AG09309 (cell line): ENCODE measurements at regions not wholly inside any gene's neighbourhood (a gene's known extent, or its start where the extent isn't known, plus 50 kb on each side); places are given as distances from the start of the nearest gene placed in this dataset.

Experiments used
- DNase-seq: peaks from one replicate; pipeline ENCODE4 v3.0.0-alpha.2; 2010; ENCODE audit warnings: low read depth
- H3K4me3 ChIP-seq: 2 replicates; pipeline ENCODE4 v1.5.1; 2011; ENCODE audit warnings: mild to moderate bottlenecking, low read depth, low read length, moderate library complexity; ENCODE audit not compliant: control insufficient read depth
- TF ChIP-seq, protein P1 (sequence below): IDR thresholded peaks from 2 replicates; pipeline ENCODE4 v1.5.1; 2011; ENCODE audit warnings: mild to moderate bottlenecking, low read depth, low read length, inconsistent platforms; ENCODE audit not compliant: insufficient read depth, control insufficient read depth; ENCODE audit errors: missing control alignments

GRCh38 chr16:16833165-16833564 lies 454.2 kb downstream of the NPIPA7 start:
- DNase-seq = no peak
- TF ChIP-seq, protein P1, sequence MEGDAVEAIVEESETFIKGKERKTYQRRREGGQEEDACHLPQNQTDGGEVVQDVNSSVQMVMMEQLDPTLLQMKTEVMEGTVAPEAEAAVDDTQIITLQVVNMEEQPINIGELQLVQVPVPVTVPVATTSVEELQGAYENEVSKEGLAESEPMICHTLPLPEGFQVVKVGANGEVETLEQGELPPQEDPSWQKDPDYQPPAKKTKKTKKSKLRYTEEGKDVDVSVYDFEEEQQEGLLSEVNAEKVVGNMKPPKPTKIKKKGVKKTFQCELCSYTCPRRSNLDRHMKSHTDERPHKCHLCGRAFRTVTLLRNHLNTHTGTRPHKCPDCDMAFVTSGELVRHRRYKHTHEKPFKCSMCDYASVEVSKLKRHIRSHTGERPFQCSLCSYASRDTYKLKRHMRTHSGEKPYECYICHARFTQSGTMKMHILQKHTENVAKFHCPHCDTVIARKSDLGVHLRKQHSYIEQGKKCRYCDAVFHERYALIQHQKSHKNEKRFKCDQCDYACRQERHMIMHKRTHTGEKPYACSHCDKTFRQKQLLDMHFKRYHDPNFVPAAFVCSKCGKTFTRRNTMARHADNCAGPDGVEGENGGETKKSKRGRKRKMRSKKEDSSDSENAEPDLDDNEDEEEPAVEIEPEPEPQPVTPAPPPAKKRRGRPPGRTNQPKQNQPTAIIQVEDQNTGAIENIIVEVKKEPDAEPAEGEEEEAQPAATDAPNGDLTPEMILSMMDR = no peak
- H3K4me3 ChIP-seq = no peak overlapping the region

DNA sequence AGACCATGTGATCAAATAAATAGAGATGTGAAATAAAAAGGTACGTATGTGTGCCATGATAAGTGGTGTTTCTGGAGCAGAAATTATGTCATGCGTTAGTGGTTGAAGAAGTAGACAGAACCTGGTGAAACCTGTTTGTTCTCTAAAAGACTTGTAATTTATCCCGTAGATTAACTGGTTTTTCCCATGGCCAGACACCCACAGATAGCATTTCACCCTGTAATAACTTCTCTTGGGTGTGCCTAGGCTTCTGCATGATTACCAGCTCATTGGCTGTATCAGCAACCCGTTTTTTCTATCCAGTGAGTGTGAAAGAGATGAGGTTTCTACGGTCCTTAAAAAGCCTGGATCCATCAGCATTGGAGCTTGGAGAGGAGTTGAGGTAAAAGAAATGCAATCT lies 471.3 kb downstream of the NPIPA7 start:
- H3K4me3 ChIP-seq = no peak overlapping the region
- TF ChIP-seq, protein P1 = no peak
- no peak for DNase-seq

GRCh38 chr16:16857012-16857411 lies 478.1 kb downstream of the NPIPA7 start:
- TF ChIP-seq, protein P1 = no peak
- H3K4me3 ChIP-seq = no peak overlapping the region
- DNase-seq = no peak

DNA sequence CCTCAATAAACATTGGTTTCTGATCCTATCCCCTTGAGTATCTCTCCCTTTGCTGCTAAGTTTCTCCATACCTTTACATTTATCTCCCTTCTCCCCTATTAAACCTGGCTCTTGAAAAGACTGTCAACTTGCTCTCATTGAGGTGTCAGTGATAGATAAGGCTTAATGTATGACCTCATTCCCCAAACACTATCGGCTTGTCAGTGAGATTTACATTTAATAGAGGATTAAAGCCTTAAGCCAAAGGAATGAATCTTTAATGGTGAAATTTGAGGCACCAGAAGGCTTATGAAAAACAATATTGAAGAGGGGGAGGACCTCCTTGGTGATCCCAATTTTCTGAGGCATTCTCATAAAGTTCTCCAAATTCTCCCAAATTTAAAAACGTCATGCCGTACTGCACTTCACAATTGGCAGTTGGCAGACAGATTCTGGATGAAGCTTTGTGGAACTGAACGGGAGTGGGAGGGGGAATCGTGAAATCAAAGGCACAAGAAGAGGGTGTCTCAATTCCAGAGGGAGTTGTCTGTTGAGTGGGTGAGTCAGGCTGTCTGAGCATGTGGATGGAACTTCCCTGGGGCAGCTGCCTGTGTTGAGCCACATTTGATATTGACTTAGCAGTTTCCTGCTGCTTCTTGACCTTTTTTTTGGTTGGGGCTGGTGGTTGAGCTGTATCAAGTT lies 478.8 kb downstream of the NPIPA7 start:
- no peak overlapping the region for H3K4me3 ChIP-seq
- DNase-seq = no peak
- TF ChIP-seq, protein P1 = no peak

- peak; percentile 4 for DNase-seq
- H3K4me3 ChIP-seq = no peak overlapping the region
- TF ChIP-seq, protein P1 = peak; percentile 76
Measured at GRCh38 chr16:16861546-16861945, 482.6 kb downstream of the NPIPA7 start.

DNA sequence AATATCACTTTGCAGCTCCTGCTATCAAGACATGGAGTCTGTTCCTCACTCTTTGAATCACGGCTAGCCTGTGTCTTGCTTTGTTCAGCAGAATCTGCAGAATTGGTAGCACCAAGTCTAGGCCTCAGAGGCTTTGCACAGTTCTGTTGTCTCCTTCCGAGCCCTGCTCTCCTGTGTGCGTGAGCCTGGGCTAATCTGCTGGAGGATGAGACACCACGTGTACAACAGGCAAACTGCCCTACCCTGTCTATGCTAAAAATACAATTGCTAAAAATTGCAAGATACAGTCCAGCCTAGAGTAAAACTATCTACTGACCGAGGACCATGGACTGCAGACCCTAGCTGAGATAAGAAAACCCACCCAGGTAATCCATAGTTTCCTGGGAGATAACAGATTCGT lies 484.7 kb downstream of the NPIPA7 start:
- H3K4me3 ChIP-seq = no peak overlapping the region
- TF ChIP-seq, protein P1 = no peak
- no peak for DNase-seq
